Transverse colon (tissue), 4 donors: ENCODE measurements at regions not wholly inside any gene's neighbourhood (a gene's known extent, or its start where the extent isn't known, plus 50 kb on each side); places are given as distances from the start of the nearest gene placed in this dataset.
"Not testable (repeated sequence)": the region's sequence is repeated elsewhere in the genome, so short reads cannot be mapped to it uniquely, and the experiment has no call there.

ENCODE experiments used
- DNase-seq: peaks from one replicate; pipeline ENCODE4 v3.0.0-alpha.2; 2019
- H3K27ac ChIP-seq, 4 donors: fragments of 200-600 bp; sonication (generic); 2 replicates each; pipeline ENCODE4 v1.5.1; 2016 to 2018; ENCODE audit warnings: inconsistent platforms in 4 of 4
- H3K27me3 ChIP-seq: fragments of 200-600 bp; sonication (generic); 2 replicates; pipeline ENCODE4 v1.5.1; 2017; ENCODE audit warnings: inconsistent platforms
- H3K36me3 ChIP-seq, 4 donors: fragments of 200-600 bp; sonication (generic); 2 replicates each; pipeline ENCODE4 v1.5.1; 2017 to 2019; ENCODE audit warnings: inconsistent platforms in 4 of 4
- H3K4me1 ChIP-seq, 4 donors: fragments of 200-600 bp; sonication (generic); 2 replicates each; pipeline ENCODE4 v1.5.1; 2017 to 2020; ENCODE audit warnings: inconsistent platforms in 4 of 4
- H3K4me3 ChIP-seq, 4 donors: fragments of 200-600 bp; sonication (generic); 1 replicate in 1 of 4; 2 replicates in 3 of 4; pipeline versions ENCODE4 v1.5.1 to v1.6.1; 2017 to 2019; ENCODE audit warnings: inconsistent platforms in 4 of 4
- H3K9me3 ChIP-seq, 2 donors: fragments of 200-600 bp; sonication (generic); 2 replicates each; pipeline ENCODE4 v1.5.1; 2017 to 2019; ENCODE audit warnings: inconsistent platforms in 2 of 2
- CTCF ChIP-seq, 5 experiments: fragments of 200-600 bp in 3 of 5; fragments of 450-650 bp in 2 of 5; sonication (generic) in 3 of 5; IDR thresholded peaks; 1 replicate in 2 of 5; 2 replicates in 3 of 5; pipeline ENCODE4 v1.5.1; 2016 to 2017; ENCODE audit warnings: antibody characterized with exemption in 5 of 5, inconsistent platforms in 3 of 5, mild to moderate bottlenecking in 2 of 5, moderate library complexity in 1 of 5
- EP300 ChIP-seq: sonication (generic); formaldehyde crosslinking; IDR thresholded peaks from one replicate; pipeline ENCODE4 v1.6.1; 2017; ENCODE audit warnings: antibody characterized with exemption, low read depth
- POLR2A ChIP-seq: fragments of 450-650 bp; IDR thresholded peaks from one replicate; pipeline ENCODE4 v1.6.1; 2016; ENCODE audit warnings: antibody characterized with exemption, mild to moderate bottlenecking, moderate library complexity
- POLR2AphosphoS5 ChIP-seq, 3 donors: sonication (generic); formaldehyde crosslinking; IDR thresholded peaks; one replicate each; pipeline ENCODE4 v1.6.1; 2016; ENCODE audit warnings: antibody characterized with exemption in 3 of 3
- WGBS, 2 donors: methylation state at CpG; one replicate each; pipeline ENCODE4 v1.1.5; 2018; ENCODE audit warnings: low coverage in 1 of 2; 5-methylcytosine and 5-hydroxymethylcytosine counted together
- in situ Hi-C, 4 donors: fragments of 200-750 bp; cut with MboI; loops; one replicate each; pipeline versions ENCODE4 v1.15.0 to v1.15.1; 2017; ENCODE audit warnings: low sequenced_read_pairs in 3 of 4, low pct_ligation_motif_present in 1 of 4, low pct_unique_long_range_greater_than_20kb in 1 of 4
- intact Hi-C: fragments of 100-400 bp; cut with DNase I; formaldehyde crosslinking; loops from one replicate; pipeline ENCODE4 v1.15.1; 2023; ENCODE audit warnings: low total_unique reads

- intact Hi-C loops: no loop called here
- H3K27ac ChIP-seq: no peak overlapping the region
- H3K36me3 ChIP-seq: no peaks in the 10 kb centered on the region
- TF ChIP-seq EP300 (no peak), POLR2A (no peak), CTCF (IDR thresholded peaks at IDR 0.05) (no peak), POLR2AphosphoS5 (IDR thresholded peaks at IDR 0.05) (no peak)
- H3K27me3 ChIP-seq: no peaks in the 10 kb centered on the region
- WGBS, 2 donors: 40% methylated on average over 1 of the region's 1 CpG; no CpG with 5 or more reads in 1 of the 2 donors
- in situ Hi-C loops: no loop called here
- H3K9me3 ChIP-seq: peaks cover 0 to 4% of the 10 kb centered on the region in 2 donors
- H3K4me3 ChIP-seq: no peak overlapping the region
- DNase-seq: no peak
- H3K4me1 ChIP-seq: no peaks in the 10 kb centered on the region
Observed at GRCh38 chr5:33105521-33105941, 335.2 kb upstream of the TARS1 start.

GRCh38 chr5:33110496-33110895 lies 330.3 kb upstream of the TARS1 start:
- DNase-seq, H3K9me3 ChIP-seq, intact Hi-C loops, in situ Hi-C loops, H3K27ac ChIP-seq, H3K36me3 ChIP-seq, H3K4me1 ChIP-seq, H3K4me3 ChIP-seq, H3K27me3 ChIP-seq: not testable (repeated sequence)
- WGBS, 2 donors: 77% methylated on average over 2 of the region's 2 CpGs; no CpG with 5 or more reads in 1 of the 2 donors

GRCh38 chr5:33114361-33114760 lies 326.4 kb upstream of the TARS1 start:
- H3K27me3 ChIP-seq: no peaks in the 10 kb centered on the region
- H3K9me3 ChIP-seq: no peaks in the 10 kb centered on the region
- WGBS, 2 donors: 76 to 90% methylated on average over 3 of the region's 3 CpGs
- H3K27ac ChIP-seq: no peak overlapping the region
- intact Hi-C loops: no loop called here
- no peak for DNase-seq
- H3K4me3 ChIP-seq: no peak overlapping the region
- H3K36me3 ChIP-seq: no peaks in the 10 kb centered on the region
- H3K4me1 ChIP-seq: no peaks in the 10 kb centered on the region
- in situ Hi-C loops: no loop called here
- TF ChIP-seq CTCF (IDR thresholded peaks at IDR 0.05): no peak
- no peak for TF ChIP-seq POLR2A
- no peak for TF ChIP-seq EP300
- TF ChIP-seq POLR2AphosphoS5 (IDR thresholded peaks at IDR 0.05): no peak

GRCh38 chr5:33115467-33115866 lies 325.3 kb upstream of the TARS1 start:
- Histone ChIP-seq H3K36me3 (no peaks in the 10 kb centered on the region), H3K4me1 (no peaks in the 10 kb centered on the region), H3K4me3 (no peak overlapping the region), H3K27me3 (no peaks in the 10 kb centered on the region), H3K27ac (no peak overlapping the region), H3K9me3 (no peaks in the 10 kb centered on the region)
- no peak for DNase-seq
- 84 to 89% methylated on average over 4 of the region's 4 CpGs for WGBS, 2 donors
- intact Hi-C loops (no loop called here), in situ Hi-C loops (no loop called here)
- TF ChIP-seq EP300 (no peak), CTCF (IDR thresholded peaks at IDR 0.05) (no peak)

GRCh38 chr5:33118761-33119415 lies 321.9 kb upstream of the TARS1 start:
- no peaks in the 10 kb centered on the region for H3K27me3 ChIP-seq
- no peaks in the 10 kb centered on the region for H3K36me3 ChIP-seq
- no peaks in the 10 kb centered on the region for H3K4me1 ChIP-seq
- no peaks in the 10 kb centered on the region for H3K9me3 ChIP-seq
- H3K4me3 ChIP-seq: no peak overlapping the region
- no peak for DNase-seq
- TF ChIP-seq CTCF (IDR thresholded peaks at IDR 0.05): no peak
- TF ChIP-seq EP300: no peak
- no peak for TF ChIP-seq POLR2AphosphoS5 (IDR thresholded peaks at IDR 0.05)
- no peak for TF ChIP-seq POLR2A
- in situ Hi-C loops: no loop called here
- intact Hi-C loops: no loop called here
- H3K27ac ChIP-seq: no peak overlapping the region
- WGBS, 2 donors: 44 to 70% methylated on average over 1 of the region's 1 CpG
